Brain microvascular endothelial cell (primary cell): ENCODE measurements at regions not wholly inside any gene's neighbourhood (a gene's known extent, or its start where the extent isn't known, plus 50 kb on each side); places are given as distances from the start of the nearest gene placed in this dataset.

Experiments
- DNase-seq: peaks from one replicate; pipeline ENCODE4 v3.0.0-alpha.2; 2020
- H3K27ac ChIP-seq: fragments of 250-450 bp; sonication (Bioruptor Pico); 2 replicates; pipeline ENCODE4 v1.5.1; 2020; ENCODE audit warnings: mild to moderate bottlenecking, moderate library complexity
- H3K27me3 ChIP-seq: fragments of 250-450 bp; sonication (Bioruptor Pico); replicated peaks from 2 replicates; pipeline ENCODE4 v1.5.1; 2020; ENCODE audit warnings: mild to moderate bottlenecking
- H3K36me3 ChIP-seq: fragments of 250-450 bp; sonication (Bioruptor Pico); replicated peaks from 2 replicates; pipeline ENCODE4 v1.5.1; 2020; ENCODE audit warnings: mild to moderate bottlenecking
- H3K4me3 ChIP-seq: 2 replicates; pipeline ENCODE4 v1.5.1; 2011; ENCODE audit warnings: low read depth, mild to moderate bottlenecking, control low read depth, low read length, moderate library complexity
- in situ Hi-C: cut with HindIII; loops from 2 replicates; pipeline ENCODE4 v1.10.0; 2017; ENCODE audit warnings: low sequenced_read_pairs, low pct_ligation_motif_present
- TF ChIP-seq, protein P1 (sequence below): IDR thresholded peaks from 2 replicates; pipeline ENCODE4 v1.5.1; 2011; ENCODE audit warnings: low read depth, mild to moderate bottlenecking, moderate library complexity, low read length, control low read depth, inconsistent platforms; ENCODE audit errors: missing control alignments

DNA sequence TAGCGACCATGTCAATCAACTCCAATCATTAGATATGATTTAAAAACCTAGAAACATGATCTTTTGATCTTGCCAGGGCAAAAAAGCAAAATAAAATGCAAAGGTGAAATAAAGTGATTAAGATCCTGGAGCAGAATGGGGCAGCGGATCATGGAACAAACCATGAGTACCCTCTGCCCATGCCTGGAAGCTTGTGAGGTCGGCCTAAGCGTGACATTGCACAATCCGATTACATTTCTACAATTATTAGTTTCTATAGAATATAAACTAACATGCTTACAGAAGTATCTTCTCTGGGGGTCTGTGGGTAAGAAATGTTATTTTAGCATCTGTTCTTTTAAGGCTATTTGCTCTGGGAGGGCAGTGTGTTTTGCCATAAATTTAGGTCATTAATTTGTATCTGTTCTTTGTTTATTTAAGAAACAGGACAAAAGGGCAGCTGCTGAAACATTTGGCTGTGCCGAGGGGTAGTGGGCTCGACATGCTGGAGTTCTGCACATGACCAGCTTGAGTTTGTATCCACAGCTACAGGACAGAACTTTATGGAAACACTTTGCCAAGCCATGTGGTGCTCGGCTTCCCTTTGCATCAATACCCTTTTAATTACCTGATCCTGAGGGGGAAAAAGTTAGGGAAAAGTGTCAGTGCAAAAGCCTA is 55.9 kb downstream of the ZBTB18 start:
- Histone ChIP-seq H3K4me3 (no peak overlapping the region), H3K27me3 (no peaks in the 10 kb centered on the region), H3K36me3 (no peaks in the 10 kb centered on the region), H3K27ac (no peak overlapping the region)
- TF ChIP-seq, protein P1, sequence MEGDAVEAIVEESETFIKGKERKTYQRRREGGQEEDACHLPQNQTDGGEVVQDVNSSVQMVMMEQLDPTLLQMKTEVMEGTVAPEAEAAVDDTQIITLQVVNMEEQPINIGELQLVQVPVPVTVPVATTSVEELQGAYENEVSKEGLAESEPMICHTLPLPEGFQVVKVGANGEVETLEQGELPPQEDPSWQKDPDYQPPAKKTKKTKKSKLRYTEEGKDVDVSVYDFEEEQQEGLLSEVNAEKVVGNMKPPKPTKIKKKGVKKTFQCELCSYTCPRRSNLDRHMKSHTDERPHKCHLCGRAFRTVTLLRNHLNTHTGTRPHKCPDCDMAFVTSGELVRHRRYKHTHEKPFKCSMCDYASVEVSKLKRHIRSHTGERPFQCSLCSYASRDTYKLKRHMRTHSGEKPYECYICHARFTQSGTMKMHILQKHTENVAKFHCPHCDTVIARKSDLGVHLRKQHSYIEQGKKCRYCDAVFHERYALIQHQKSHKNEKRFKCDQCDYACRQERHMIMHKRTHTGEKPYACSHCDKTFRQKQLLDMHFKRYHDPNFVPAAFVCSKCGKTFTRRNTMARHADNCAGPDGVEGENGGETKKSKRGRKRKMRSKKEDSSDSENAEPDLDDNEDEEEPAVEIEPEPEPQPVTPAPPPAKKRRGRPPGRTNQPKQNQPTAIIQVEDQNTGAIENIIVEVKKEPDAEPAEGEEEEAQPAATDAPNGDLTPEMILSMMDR: no peak
- in situ Hi-C loops: no loop called here
- no peak for DNase-seq

DNA sequence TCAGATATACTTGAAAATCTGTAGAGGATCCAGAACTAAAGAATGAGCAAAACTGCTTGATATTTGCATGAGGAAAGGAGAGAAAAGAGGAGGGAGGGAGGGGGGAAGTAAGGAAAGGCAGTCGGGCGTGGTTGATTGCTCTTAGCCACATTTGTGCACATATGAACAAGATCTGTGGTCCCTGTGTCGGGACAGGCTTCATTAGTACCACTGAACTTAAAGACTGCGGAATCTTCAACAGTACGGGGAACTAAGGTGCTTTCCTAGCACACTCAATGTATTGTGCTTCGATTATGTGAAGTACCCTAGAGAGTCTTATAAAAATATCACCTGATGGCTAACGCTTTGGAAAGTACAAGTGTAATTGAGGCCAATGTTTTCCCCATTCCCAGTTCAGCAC is 59.9 kb downstream of the ZBTB18 start:
- no peak for DNase-seq
- TF ChIP-seq, protein P1: no peak

GRCh38 chr1:244112041-244112440 is 61.0 kb downstream of the ZBTB18 start:
- H3K36me3 ChIP-seq: no peaks in the 10 kb centered on the region
- in situ Hi-C loops: no loop called here
- peak overlapping the region; percentile 27 for H3K27ac ChIP-seq
- no peaks in the 10 kb centered on the region for H3K27me3 ChIP-seq
- no peak overlapping the region for H3K4me3 ChIP-seq
- DNase-seq: no peak
- TF ChIP-seq, protein P1: no peak

More for the DNA sequence above, 59.9 kb downstream of the ZBTB18 start:
- Histone ChIP-seq H3K4me3 (no peak overlapping the region), H3K36me3 (no peaks in the 10 kb centered on the region), H3K27me3 (no peaks in the 10 kb centered on the region), H3K27ac (no peak overlapping the region)
- in situ Hi-C loops: no loop called here

- in situ Hi-C loops: no loop called here
- Histone ChIP-seq H3K27me3 (no peaks in the 10 kb centered on the region), H3K36me3 (no peaks in the 10 kb centered on the region), H3K4me3 (no peak overlapping the region), H3K27ac (peak overlapping the region; percentile 62)
- TF ChIP-seq, protein P1: no peak
- DNase-seq: peak; percentile 62
These were observed 61.6 kb downstream of the ZBTB18 start for GRCh38 chr1:244112636-244113035.

GRCh38 chr1:244113532-244114320 is 62.6 kb downstream of the ZBTB18 start:
- in situ Hi-C loops: no loop called here

More at GRCh38 chr1:244113532-244114320, 62.6 kb downstream of the ZBTB18 start:
- Histone ChIP-seq H3K36me3 (no peaks in the 10 kb centered on the region), H3K27me3 (no peaks in the 10 kb centered on the region), H3K4me3 (no peak overlapping the region), H3K27ac (peak overlapping the region; percentile 62)
- TF ChIP-seq, protein P1: no peak
- DNase-seq: peak; percentile 65
